A549 (cell line): ENCODE measurements at regions not wholly inside any gene's neighbourhood (a gene's known extent, or its start where the extent isn't known, plus 50 kb on each side); places are given as distances from the start of the nearest gene placed in this dataset.

ENCODE experiments used
- ATAC-seq, 2 experiments: fragments of 200-7000 bp in 1 of 2; fragments of >200 bp in 1 of 2; cut with Nextera tagmentation in 1 of 2; cut with Tn5 transposase in 1 of 2; 3 replicates each; pipeline versions ENCODE4 v1.8.0 to v1.9.1; 2018 to 2020; ENCODE audit warnings: mild to moderate bottlenecking in 1 of 2, moderate library complexity in 1 of 2
- CTCF ChIA-PET: fragments of 300-600 bp; sonication (Branson Sonifier 250); formaldehyde crosslinking; extraction: SDS; loops from one replicate; lab custom pipeline; 2021; ENCODE audit warnings: antibody characterized with exemption, inconsistent platforms; lab: Yijun Ruan, JAX
- POLR2A ChIA-PET: fragments of 350-600 bp; formaldehyde crosslinking; extraction: SDS; loops from one replicate; lab custom pipeline; 2021; ENCODE audit warnings: antibody characterized with exemption, inconsistent platforms; lab: Yijun Ruan, JAX
- DNase-seq, 2 experiments: peaks; one replicate each; pipeline versions ENCODE4 v3.0.0 to v3.0.0-alpha.2; 2011 to 2016; ENCODE audit warnings: low read depth in 1 of 2, low spot score in 1 of 2
- FAIRE-seq: peaks from 2 replicates; lab custom pipeline; 2011; peaks lifted over from hg19 to GRCh38; lab: Jason Lieb, UNC
- H3K27ac ChIP-seq, 2 experiments: fragments of >200 bp; sonication (Bioruptor Twin); formaldehyde crosslinking; 3 replicates each; pipeline ENCODE4 v1.5.1; 2016 to 2017
- H3K4me1 ChIP-seq: fragments of >200 bp; sonication (Bioruptor Twin); formaldehyde crosslinking; 3 replicates; pipeline ENCODE4 v1.6.1; 2016
- H3K4me2 ChIP-seq: fragments of >200 bp; sonication (Bioruptor Twin); formaldehyde crosslinking; 3 replicates; pipeline ENCODE4 v1.6.1; 2016
- H3K4me3 ChIP-seq: fragments of >200 bp; sonication (Bioruptor Twin); formaldehyde crosslinking; 3 replicates; pipeline ENCODE4 v1.5.1; 2016
- H3K9me3 ChIP-seq: fragments of >200 bp; sonication (Bioruptor Twin); formaldehyde crosslinking; 3 replicates; pipeline ENCODE4 v1.6.1; 2016
- BHLHE40 ChIP-seq: IDR thresholded peaks from 2 replicates; pipeline ENCODE4 v1.6.1; 2012; ENCODE audit warnings: low read depth, low read length, inconsistent platforms
- CBX2 ChIP-seq: fragments of 200-600 bp; sonication (generic); IDR thresholded peaks from 2 replicates; pipeline ENCODE4 v1.6.1; 2016; ENCODE audit warnings: low read depth, mild to moderate bottlenecking, borderline replicate concordance
- CEBPB ChIP-seq, 2 experiments: fragments of >200 bp in 1 of 2; sonication (Bioruptor Twin) in 1 of 2; formaldehyde crosslinking in 1 of 2; IDR thresholded peaks; 2 replicates each; pipeline ENCODE4 v1.6.1; 2012 to 2016
- CTCF ChIP-seq: fragments of >200 bp; sonication (Bioruptor Twin); formaldehyde crosslinking; IDR thresholded peaks from 3 replicates; pipeline ENCODE4 v1.5.1; 2016
- EHF ChIP-seq: fragments of 250-450 bp; sonication (Bioruptor Pico); IDR thresholded peaks from 2 replicates; pipeline ENCODE4 v1.5.0; 2020; ENCODE audit warnings: mild to moderate bottlenecking
- EHMT2 ChIP-seq: fragments of 200-600 bp; sonication (generic); IDR thresholded peaks from 2 replicates; pipeline ENCODE4 v1.6.1; 2016; ENCODE audit warnings: antibody characterized with exemption, low read depth, mild to moderate bottlenecking, moderate library complexity
- EP300 ChIP-seq, 2 experiments: fragments of >200 bp; sonication (Bioruptor Twin); formaldehyde crosslinking; IDR thresholded peaks; 2 replicates in 1 of 2; 3 replicates in 1 of 2; pipeline ENCODE4 v1.6.1; 2016 to 2017
- FOSB ChIP-seq: fragments of 250-450 bp; sonication (Bioruptor Pico); IDR thresholded peaks from 2 replicates; pipeline ENCODE4 v1.5.0; 2020; ENCODE audit warnings: mild to moderate bottlenecking, moderate library complexity
- FOSL2 ChIP-seq, 2 experiments: fragments of 450-650 bp in 1 of 2; fragments of >200 bp in 1 of 2; sonication (Bioruptor Twin) in 1 of 2; formaldehyde crosslinking; IDR thresholded peaks; 2 replicates each; pipeline versions ENCODE4 v1.5.0 to v1.6.1; 2016 to 2020; ENCODE audit warnings: mild to moderate bottlenecking in 1 of 2, moderate library complexity in 1 of 2
- FOXS1 ChIP-seq: fragments of 250-450 bp; sonication (Bioruptor Pico); IDR thresholded peaks from 2 replicates; pipeline ENCODE4 v1.5.0; 2020; ENCODE audit warnings: mild to moderate bottlenecking, moderate library complexity
- GATA3 ChIP-seq: IDR thresholded peaks from 2 replicates; pipeline ENCODE4 v1.6.1; 2012; ENCODE audit warnings: borderline replicate concordance
- HDAC2 ChIP-seq: fragments of 200-600 bp; sonication (generic); IDR thresholded peaks from 2 replicates; pipeline ENCODE4 v1.6.1; 2016
- HEYL ChIP-seq: fragments of 250-450 bp; sonication (Bioruptor Pico); IDR thresholded peaks from 2 replicates; pipeline ENCODE4 v1.8.0; 2021; ENCODE audit warnings: mild to moderate bottlenecking, moderate library complexity
- HOXA7 ChIP-seq: fragments of 250-450 bp; sonication (Bioruptor Pico); IDR thresholded peaks from 2 replicates; pipeline ENCODE4 v1.5.0; 2020; ENCODE audit warnings: mild to moderate bottlenecking, moderate library complexity
- HOXB13 ChIP-seq: fragments of 250-450 bp; sonication (Bioruptor Pico); IDR thresholded peaks from 2 replicates; pipeline ENCODE4 v1.5.0; 2020; ENCODE audit warnings: low read depth, mild to moderate bottlenecking, moderate library complexity
- HOXB5 ChIP-seq: fragments of 250-450 bp; sonication (Bioruptor Pico); IDR thresholded peaks from 2 replicates; pipeline ENCODE4 v1.5.0; 2020; ENCODE audit warnings: mild to moderate bottlenecking, moderate library complexity
- JUN ChIP-seq, 2 experiments: fragments of >200 bp; sonication (Bioruptor Twin); formaldehyde crosslinking; IDR thresholded peaks; 2 replicates in 1 of 2; 3 replicates in 1 of 2; pipeline ENCODE4 v1.6.1; 2016 to 2017
- KDM1A ChIP-seq: fragments of 200-600 bp; sonication (generic); IDR thresholded peaks from 2 replicates; pipeline ENCODE4 v1.6.1; 2016; ENCODE audit warnings: low read depth, mild to moderate bottlenecking
- KDM5A ChIP-seq: fragments of 200-600 bp; sonication (generic); IDR thresholded peaks from 2 replicates; pipeline ENCODE4 v1.6.1; 2016; ENCODE audit warnings: antibody characterized with exemption, mild to moderate bottlenecking
- MYC ChIP-seq: IDR thresholded peaks from 2 replicates; pipeline ENCODE4 v1.6.1; 2012; ENCODE audit warnings: mild to moderate bottlenecking, inconsistent platforms, low read length, improper control_type of control experiment, borderline replicate concordance
- NFE2L2 ChIP-seq: fragments of 150-350 bp; conservative IDR thresholded peaks from 2 replicates; pipeline ENCODE4 v1.6.1; 2014; ENCODE audit warnings: low read length
- NR3C1 ChIP-seq: fragments of >200 bp; sonication (Bioruptor Twin); formaldehyde crosslinking; IDR thresholded peaks from 3 replicates; pipeline ENCODE4 v1.6.1; 2017
- PHF8 ChIP-seq: fragments of 200-600 bp; sonication (generic); IDR thresholded peaks from 2 replicates; pipeline ENCODE4 v1.6.1; 2016; ENCODE audit warnings: low read depth, mild to moderate bottlenecking, antibody characterized with exemption, moderate library complexity, borderline replicate concordance
- POLR2A ChIP-seq: IDR thresholded peaks from 2 replicates; pipeline ENCODE4 v1.6.1; 2012; ENCODE audit warnings: mild to moderate bottlenecking, low read length
- POLR2AphosphoS2 ChIP-seq: conservative IDR thresholded peaks from 2 replicates; pipeline ENCODE4 v1.6.1; 2012; ENCODE audit warnings: low read length, improper control_type of control experiment, inconsistent platforms
- RAD21 ChIP-seq, 2 experiments: fragments of >200 bp in 1 of 2; sonication (Bioruptor Twin) in 1 of 2; formaldehyde crosslinking in 1 of 2; IDR thresholded peaks in 1 of 2; conservative IDR thresholded peaks in 1 of 2; 2 replicates in 1 of 2; 3 replicates in 1 of 2; pipeline ENCODE4 v1.6.1; 2012 to 2018; ENCODE audit warnings: inconsistent platforms in 1 of 2
- RARB ChIP-seq: fragments of 250-450 bp; sonication (Bioruptor Pico); IDR thresholded peaks from 2 replicates; pipeline ENCODE4 v1.8.0; 2021; ENCODE audit warnings: mild to moderate bottlenecking, moderate library complexity
- RFX5 ChIP-seq: fragments of 450-650 bp; IDR thresholded peaks from 2 replicates; pipeline ENCODE4 v1.7.1; 2014; ENCODE audit warnings: antibody characterized with exemption, mild to moderate bottlenecking, moderate library complexity
- SREBF2 ChIP-seq: fragments of 450-650 bp; IDR thresholded peaks from 2 replicates; pipeline ENCODE4 v1.6.1; 2014; ENCODE audit warnings: mild to moderate bottlenecking, moderate library complexity
- TFCP2L1 ChIP-seq: fragments of 250-450 bp; sonication (Bioruptor Pico); IDR thresholded peaks from 2 replicates; pipeline ENCODE4 v1.5.0; 2021; ENCODE audit warnings: mild to moderate bottlenecking
- USF2 ChIP-seq: fragments of 450-650 bp; IDR thresholded peaks from 2 replicates; pipeline ENCODE4 v1.6.1; 2014; ENCODE audit warnings: antibody characterized with exemption
- ZSCAN20 ChIP-seq: fragments of 250-450 bp; sonication (Bioruptor Pico); IDR thresholded peaks from 2 replicates; pipeline ENCODE4 v1.8.0; 2022; ENCODE audit warnings: mild to moderate bottlenecking, moderate library complexity
- WGBS: methylation state at CpG from one replicate; pipeline ENCODE4 v1.1.6; 2017; ENCODE audit errors: missing lambda C conversion rate; 5-methylcytosine and 5-hydroxymethylcytosine counted together
- TF ChIP-seq, protein P1 (sequence below): IDR thresholded peaks from 2 replicates; pipeline ENCODE4 v1.6.1; 2012; ENCODE audit warnings: low read depth, borderline replicate concordance

- Histone ChIP-seq H3K9me3 (peaks cover 8% of the 10 kb centered on the region; the same call in 1 of the 3 replicates), H3K4me1 (no peaks in the 10 kb centered on the region), H3K4me2 (no peak overlapping the region), H3K4me3 (no peak overlapping the region), H3K27ac (no peak overlapping the region)
- POLR2A ChIA-PET, result no interaction called here
- TF ChIP-seq SREBF2 (no peak), NFE2L2 (no peak), FOSL2 (IDR thresholded peaks at IDR 0.05) (no peak), FOSL2 (CRISPR knock-in tag; IDR thresholded peaks at IDR 0.05) (no peak), NR3C1 (no peak), TFCP2L1 (CRISPR knock-in tag) (no peak), BHLHE40 (no peak), HOXB13 (CRISPR knock-in tag) (no peak), HEYL (no peak), KDM1A (no peak), MYC (no peak), CBX2 (no peak), FOXS1 (CRISPR knock-in tag) (no peak), EHMT2 (no peak), HDAC2 (no peak), POLR2AphosphoS2 (no peak), PHF8 (no peak), USF2 (no peak), CEBPB (IDR thresholded peaks at IDR 0.05) (no peak)
- TF ChIP-seq, protein P1, sequence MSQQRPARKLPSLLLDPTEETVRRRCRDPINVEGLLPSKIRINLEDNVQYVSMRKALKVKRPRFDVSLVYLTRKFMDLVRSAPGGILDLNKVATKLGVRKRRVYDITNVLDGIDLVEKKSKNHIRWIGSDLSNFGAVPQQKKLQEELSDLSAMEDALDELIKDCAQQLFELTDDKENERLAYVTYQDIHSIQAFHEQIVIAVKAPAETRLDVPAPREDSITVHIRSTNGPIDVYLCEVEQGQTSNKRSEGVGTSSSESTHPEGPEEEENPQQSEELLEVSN, result no peak
- CTCF ChIA-PET, result no interaction called here
- ATAC-seq (no peak), DNase-seq (no peak), FAIRE-seq (no peak)
Observed at GRCh38 chr2:107615039-107615438, 211.7 kb upstream of the RGPD4 start.

DNA sequence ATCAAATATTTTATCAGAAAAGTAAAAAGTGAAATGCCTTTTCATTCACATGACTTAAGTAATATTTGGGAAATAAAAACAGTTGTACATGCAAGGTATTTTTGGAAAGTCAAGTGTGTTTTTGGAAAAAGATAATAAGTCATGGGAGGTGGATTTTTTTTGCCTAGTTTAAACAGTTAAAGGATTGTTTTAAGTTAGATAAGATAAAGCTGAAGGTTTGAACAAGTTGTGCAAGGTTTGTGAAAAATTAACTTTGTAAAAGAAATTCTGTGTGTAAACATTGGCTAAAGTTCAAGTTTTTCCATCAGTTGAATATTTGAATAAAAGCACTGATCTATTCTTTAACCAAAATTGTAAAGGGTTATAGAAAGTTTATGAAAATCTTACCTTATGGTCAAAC lies 207.9 kb upstream of the RGPD4 start:
- no peak for FAIRE-seq
- Histone ChIP-seq H3K9me3 (peaks cover 8% of the 10 kb centered on the region; the same call in 1 of the 3 replicates), H3K4me3 (no peak overlapping the region), H3K27ac (no peak overlapping the region), H3K4me1 (no peaks in the 10 kb centered on the region), H3K4me2 (no peak overlapping the region)
- CTCF ChIA-PET, result no interaction called here
- TF ChIP-seq FOSB (CRISPR knock-in tag) (no peak), KDM1A (no peak)
- no peak for ATAC-seq
- no peak for DNase-seq
- POLR2A ChIA-PET, result no interaction called here

DNA sequence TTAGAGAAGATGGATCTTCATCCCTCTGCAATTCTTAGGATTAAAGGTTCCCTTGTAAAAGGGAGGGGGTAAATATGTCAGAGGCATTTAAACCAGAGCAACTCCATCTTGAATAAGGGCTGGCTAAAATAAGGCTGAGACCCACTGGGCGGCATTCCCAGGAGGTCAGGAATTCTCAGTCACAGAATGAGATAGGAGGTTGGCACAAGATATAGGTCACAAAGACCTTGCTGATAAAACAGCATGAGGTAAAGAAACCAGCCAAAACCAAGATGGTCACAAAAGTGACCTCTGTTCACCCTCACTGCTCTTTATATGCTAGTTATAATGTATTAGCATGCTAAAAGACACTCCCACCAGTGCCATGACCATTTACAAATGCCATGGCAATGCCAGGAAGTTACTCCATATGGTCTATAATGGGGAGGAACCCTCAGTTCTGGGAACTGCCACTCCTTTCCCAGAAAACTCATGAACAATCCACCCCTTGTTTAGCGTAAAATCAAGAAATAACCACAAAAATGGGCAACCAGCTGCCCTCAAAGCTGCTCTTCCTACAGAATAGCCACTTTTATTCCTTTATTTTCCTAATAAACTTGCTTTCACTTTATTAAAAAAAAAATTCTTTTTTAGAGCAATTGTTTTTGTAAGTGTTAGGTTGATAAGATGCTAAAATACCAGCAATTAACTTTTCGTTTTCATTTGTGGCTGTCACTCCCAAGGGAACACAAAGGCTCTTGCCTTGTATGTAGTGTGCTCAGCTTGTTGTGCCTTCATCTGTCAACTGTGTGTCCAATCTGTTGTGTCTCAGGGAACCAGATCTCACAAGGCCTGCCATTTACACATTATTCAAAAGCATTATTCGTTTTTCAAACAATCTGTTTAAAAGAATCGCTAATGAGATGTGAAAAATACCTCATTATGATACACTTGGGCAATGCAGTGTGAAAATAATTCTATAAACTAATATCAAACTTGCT lies 205.2 kb upstream of the RGPD4 start:
- H3K4me2 ChIP-seq, result no peak overlapping the region
- no peak overlapping the region for H3K27ac ChIP-seq
- ChIA-PET POLR2A (no interaction called here), CTCF (no interaction called here)
- H3K4me3 ChIP-seq, result no peak overlapping the region
- no peak for ATAC-seq
- TF ChIP-seq SREBF2 (no peak), HOXB5 (no peak), RAD21 (conservative IDR thresholded peaks at IDR 0.05 in 1 of 2, IDR thresholded peaks at IDR 0.05 in 1 of 2) (no peak), KDM5A (no peak), NFE2L2 (no peak), RFX5 (no peak), GATA3 (no peak), HDAC2 (no peak), CEBPB (IDR thresholded peaks at IDR 0.05) (no peak), POLR2A (no peak), JUN (IDR thresholded peaks at IDR 0.05) (no peak), RARB (CRISPR knock-in tag) (no peak), EHF (CRISPR knock-in tag) (no peak), EP300 (IDR thresholded peaks at IDR 0.05) (no peak), CTCF (no peak), HOXA7 (CRISPR knock-in tag) (no peak), ZSCAN20 (no peak), BHLHE40 (no peak)
- TF ChIP-seq, protein P1, result no peak
- no peak for FAIRE-seq
- WGBS, result 48% methylated on average over 5 of the region's 5 CpGs
- peaks cover 8% of the 10 kb centered on the region; the same call in 1 of the 3 replicates for H3K9me3 ChIP-seq
- H3K4me1 ChIP-seq, result no peaks in the 10 kb centered on the region
- DNase-seq, result no peak
